ENCODE measurements at regions not wholly inside any gene's neighbourhood (a gene's known extent, or its start where the extent isn't known, plus 50 kb on each side); places are given as distances from the start of the nearest gene placed in this dataset.

DNA sequence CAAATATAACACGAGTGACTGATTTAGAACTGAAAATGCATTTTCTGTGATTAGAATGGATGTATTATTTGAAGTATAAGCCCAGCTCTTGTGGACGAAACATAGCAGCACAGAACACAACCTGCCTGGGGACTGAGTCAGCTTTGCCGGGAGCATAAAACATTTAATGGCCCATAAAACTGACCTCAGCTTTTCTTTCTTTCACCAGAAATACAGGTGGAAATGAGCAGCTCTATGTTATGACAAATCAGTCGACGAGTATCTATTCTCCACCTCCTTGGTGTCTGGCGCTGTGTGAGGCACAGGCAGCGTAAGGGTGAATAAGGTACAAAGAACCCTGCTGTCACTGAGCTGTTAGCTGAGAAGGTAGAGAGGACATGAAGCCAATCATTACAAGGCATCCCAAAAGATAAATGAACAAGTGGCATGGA, 471.6 kb upstream of the AKR1E2 start:
- Histone ChIP-seq H3K4me3 (ENCODE audit: low read depth, low read length) (no peak overlapping the region), H3K27me3 (ENCODE audit: control insufficient read depth, insufficient read depth, low read length) (no peaks in the 10 kb centered on the region), H3K36me3 (ENCODE audit: control insufficient read depth, insufficient read depth, low read length) (no peaks in the 10 kb centered on the region)
- DNase-seq (ENCODE audit: low read depth) = peak; percentile 67
- ChIA-PET CTCF (no interaction called here), POLR2A (interaction anchor here (0.5 kb wide), 1 partner anchor 96 kb away, joined by 3 read pairs; no protein-coding TSS in a partner anchor)
- TF ChIP-seq, protein P1, sequence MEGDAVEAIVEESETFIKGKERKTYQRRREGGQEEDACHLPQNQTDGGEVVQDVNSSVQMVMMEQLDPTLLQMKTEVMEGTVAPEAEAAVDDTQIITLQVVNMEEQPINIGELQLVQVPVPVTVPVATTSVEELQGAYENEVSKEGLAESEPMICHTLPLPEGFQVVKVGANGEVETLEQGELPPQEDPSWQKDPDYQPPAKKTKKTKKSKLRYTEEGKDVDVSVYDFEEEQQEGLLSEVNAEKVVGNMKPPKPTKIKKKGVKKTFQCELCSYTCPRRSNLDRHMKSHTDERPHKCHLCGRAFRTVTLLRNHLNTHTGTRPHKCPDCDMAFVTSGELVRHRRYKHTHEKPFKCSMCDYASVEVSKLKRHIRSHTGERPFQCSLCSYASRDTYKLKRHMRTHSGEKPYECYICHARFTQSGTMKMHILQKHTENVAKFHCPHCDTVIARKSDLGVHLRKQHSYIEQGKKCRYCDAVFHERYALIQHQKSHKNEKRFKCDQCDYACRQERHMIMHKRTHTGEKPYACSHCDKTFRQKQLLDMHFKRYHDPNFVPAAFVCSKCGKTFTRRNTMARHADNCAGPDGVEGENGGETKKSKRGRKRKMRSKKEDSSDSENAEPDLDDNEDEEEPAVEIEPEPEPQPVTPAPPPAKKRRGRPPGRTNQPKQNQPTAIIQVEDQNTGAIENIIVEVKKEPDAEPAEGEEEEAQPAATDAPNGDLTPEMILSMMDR (IDR thresholded peaks at IDR 0.05; ENCODE audit: insufficient read depth, low read depth, low read length) = no peak

DNA sequence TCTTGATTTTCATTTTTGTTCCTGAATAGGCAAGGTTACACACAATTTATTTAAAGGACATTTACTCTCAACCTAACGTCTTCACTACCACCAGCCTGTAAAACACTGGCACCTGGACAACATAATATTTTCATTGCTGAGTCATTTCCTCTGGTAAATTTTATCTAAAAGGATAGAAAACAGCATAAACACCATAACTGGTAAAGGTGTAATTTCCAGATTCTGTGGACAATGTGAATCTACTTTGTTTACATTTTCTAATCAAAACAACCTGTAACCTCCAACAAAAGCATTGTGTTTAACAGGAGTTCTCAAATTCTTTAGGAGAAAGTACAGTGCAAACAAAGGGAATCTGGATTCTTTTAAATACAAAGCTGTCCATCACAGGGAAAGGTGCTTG, 472.0 kb upstream of the AKR1E2 start:
- CTCF ChIA-PET = no interaction called here
- TF ChIP-seq, protein P1 (IDR thresholded peaks at IDR 0.05; ENCODE audit: insufficient read depth, low read depth, low read length) = no peak
- Histone ChIP-seq H3K36me3 (ENCODE audit: control insufficient read depth, insufficient read depth, low read length) (no peaks in the 10 kb centered on the region), H3K27me3 (ENCODE audit: control insufficient read depth, insufficient read depth, low read length) (no peaks in the 10 kb centered on the region), H3K4me3 (ENCODE audit: low read depth, low read length) (no peak overlapping the region)
- DNase-seq (ENCODE audit: low read depth) = peak; percentile 47
- POLR2A ChIA-PET = interaction anchor here (0.5 kb wide), 1 partner anchor 96 kb away, joined by 3 read pairs; no protein-coding TSS in a partner anchor

DNA sequence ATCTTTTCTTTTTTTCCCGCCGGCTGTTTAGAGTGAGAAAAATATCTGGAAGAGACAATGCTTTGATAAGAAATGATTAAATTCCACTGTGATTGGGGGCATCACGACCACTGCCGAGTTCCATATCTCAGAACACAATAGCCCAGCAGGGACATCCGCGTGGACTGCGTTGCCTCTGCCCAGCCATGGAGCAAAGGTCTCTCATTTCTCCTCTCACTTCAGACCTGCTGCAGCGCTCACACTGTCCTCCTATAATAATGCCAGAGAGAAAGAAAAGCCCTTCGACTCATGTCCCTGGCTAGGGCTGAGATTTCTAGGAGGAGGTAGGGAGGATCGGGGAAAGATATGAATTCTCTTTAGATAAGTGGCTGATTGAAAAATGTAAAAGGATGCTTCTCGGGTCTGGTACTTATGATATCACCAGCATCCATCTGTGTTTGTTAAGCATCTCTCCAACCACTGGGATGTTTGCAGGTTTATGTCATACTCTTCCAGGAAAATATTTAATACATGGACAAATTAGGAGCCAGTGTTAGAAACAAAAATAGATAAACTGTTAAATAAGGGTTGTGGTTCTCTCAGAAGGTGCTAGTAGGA, 472.9 kb upstream of the AKR1E2 start:
- no peak for DNase-seq (ENCODE audit: low read depth)
- CTCF ChIA-PET = no interaction called here
- TF ChIP-seq, protein P1 (IDR thresholded peaks at IDR 0.05; ENCODE audit: insufficient read depth, low read depth, low read length) = no peak

DNA sequence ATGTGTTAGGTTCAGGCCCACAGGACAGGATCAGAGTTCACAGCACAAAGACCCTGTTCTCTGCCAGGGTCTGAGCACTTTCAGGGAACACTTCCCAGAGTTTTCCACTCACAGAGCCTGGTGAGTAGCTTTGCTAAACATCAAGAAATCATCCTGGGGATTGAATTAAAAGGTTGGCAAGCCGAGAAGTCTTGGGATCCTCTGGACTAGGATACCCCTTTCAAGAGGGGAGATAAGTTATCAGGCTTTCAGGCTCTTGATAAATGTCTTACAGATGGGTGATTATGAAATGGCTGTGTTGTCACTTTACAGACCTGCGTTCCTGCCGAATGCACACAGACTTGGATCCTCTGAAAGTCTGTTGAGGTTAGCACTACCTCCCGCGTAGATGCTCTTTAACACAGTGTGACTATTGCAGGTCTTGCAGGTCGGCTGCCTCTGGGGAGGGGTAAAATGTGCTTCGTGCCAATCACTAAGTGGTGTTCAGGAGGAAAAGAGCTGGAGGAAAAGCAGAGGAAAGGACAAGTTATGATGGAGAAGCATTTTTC, 473.5 kb upstream of the AKR1E2 start:
- TF ChIP-seq, protein P1 (IDR thresholded peaks at IDR 0.05; ENCODE audit: insufficient read depth, low read depth, low read length) = no peak
- ChIA-PET POLR2A (interaction anchor here (0.6 kb wide), 1 partner anchor 27 kb away, joined by 4 read pairs; no protein-coding TSS in a partner anchor), CTCF (interaction anchor here (0.6 to 1.4 kb wide), 2 partner anchors 14 to 575 kb away, joined by 3 read pairs; no protein-coding TSS in a partner anchor)
- H3K36me3 ChIP-seq (ENCODE audit: control insufficient read depth, insufficient read depth, low read length) = no peaks in the 10 kb centered on the region
- no peak overlapping the region for H3K4me3 ChIP-seq (ENCODE audit: low read depth, low read length)
- DNase-seq (ENCODE audit: low read depth) = no peak
- no peaks in the 10 kb centered on the region for H3K27me3 ChIP-seq (ENCODE audit: control insufficient read depth, insufficient read depth, low read length)

More for the DNA sequence above, 472.9 kb upstream of the AKR1E2 start:
- Histone ChIP-seq H3K4me3 (ENCODE audit: low read depth, low read length) (no peak overlapping the region), H3K27me3 (ENCODE audit: control insufficient read depth, insufficient read depth, low read length) (no peaks in the 10 kb centered on the region), H3K36me3 (ENCODE audit: control insufficient read depth, insufficient read depth, low read length) (no peaks in the 10 kb centered on the region)
- POLR2A ChIA-PET = no interaction called here

DNA sequence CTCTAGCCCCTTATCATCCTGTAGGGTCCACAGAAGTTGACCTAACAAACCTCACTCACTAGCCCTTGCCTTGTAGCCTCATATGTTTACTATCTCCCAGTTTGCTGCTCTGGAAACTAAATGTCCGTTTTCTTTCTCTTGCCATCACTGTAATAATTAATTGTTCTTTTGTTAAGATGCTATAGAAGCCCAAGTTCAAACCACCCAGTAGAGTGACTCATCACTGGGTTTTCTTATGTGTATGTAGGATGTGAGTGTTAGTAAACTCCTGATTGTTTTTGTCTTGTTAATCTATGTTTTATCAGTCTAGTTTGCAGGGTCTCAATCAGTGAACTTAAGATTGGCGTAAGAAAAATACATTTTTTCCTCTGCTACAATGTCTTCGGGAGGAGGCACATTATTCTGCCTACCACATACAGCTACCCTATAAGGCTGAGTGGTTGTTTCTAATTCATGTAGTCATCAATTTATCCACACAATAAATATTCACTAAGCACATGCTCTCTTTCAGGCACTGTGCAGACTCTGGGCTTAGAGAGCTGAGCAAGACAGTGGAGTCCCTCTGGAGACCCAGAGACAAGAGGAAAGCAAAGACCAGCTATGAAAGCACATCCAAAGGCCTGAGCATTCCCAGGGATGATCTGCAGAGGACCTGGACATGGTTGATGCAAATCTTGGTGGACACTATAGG, 474.1 kb upstream of the AKR1E2 start:
- DNase-seq (ENCODE audit: low read depth) = no peak
- POLR2A ChIA-PET = interaction anchor here (0.6 kb wide), 1 partner anchor 27 kb away, joined by 4 read pairs; no protein-coding TSS in a partner anchor
- no peak overlapping the region for H3K4me3 ChIP-seq (ENCODE audit: low read depth, low read length)
- H3K27me3 ChIP-seq (ENCODE audit: control insufficient read depth, insufficient read depth, low read length) = no peaks in the 10 kb centered on the region
- TF ChIP-seq, protein P1 (IDR thresholded peaks at IDR 0.05; ENCODE audit: insufficient read depth, low read depth, low read length) = no peak
- no peaks in the 10 kb centered on the region for H3K36me3 ChIP-seq (ENCODE audit: control insufficient read depth, insufficient read depth, low read length)
- CTCF ChIA-PET = interaction anchor here (1.4 kb wide), 1 partner anchor 14 kb away, joined by 3 read pairs; no protein-coding TSS in a partner anchor
